Gastrocnemius medialis (tissue), 4 donors: ENCODE measurements at regions not wholly inside any gene's neighbourhood (a gene's known extent, or its start where the extent isn't known, plus 50 kb on each side); places are given as distances from the start of the nearest gene placed in this dataset.

ENCODE experiments used
- ATAC-seq, 2 donors: fragments of 150-250 bp; one replicate each; pipeline ENCODE4 v1.9.1; 2016
- DNase-seq, 2 donors: peaks; one replicate each; pipeline ENCODE4 v3.0.0-alpha.2; 2019
- H3K27ac ChIP-seq, 4 donors: fragments of 200-600 bp; sonication (generic); 1 replicate in 1 of 4; 2 replicates in 3 of 4; pipeline ENCODE4 v1.5.1; 2016 to 2018; ENCODE audit warnings: mild to moderate bottlenecking in 2 of 4, moderate library complexity in 1 of 4
- H3K27me3 ChIP-seq, 3 donors: fragments of 200-600 bp; sonication (generic) in 2 of 3; 1 replicate in 1 of 3; 2 replicates in 2 of 3; pipeline versions ENCODE4 v1.5.1 to v1.6.0; 2016 to 2019; ENCODE audit warnings: mild to moderate bottlenecking in 1 of 3, moderate library complexity in 1 of 3
- H3K36me3 ChIP-seq, 2 donors: fragments of 200-600 bp; sonication (generic) in 1 of 2; one replicate each; pipeline ENCODE4 v1.5.1; 2017 to 2018
- H3K4me1 ChIP-seq, 2 donors: fragments of 200-600 bp; sonication (generic) in 1 of 2; one replicate each; pipeline ENCODE4 v1.5.1; 2016 to 2017; ENCODE audit warnings: mild to moderate bottlenecking in 2 of 2
- H3K4me3 ChIP-seq, 4 donors: fragments of 200-600 bp; sonication (generic) in 3 of 4; 1 replicate in 1 of 4; 2 replicates in 3 of 4; pipeline ENCODE4 v1.5.1; 2016 to 2019; ENCODE audit warnings: mild to moderate bottlenecking in 2 of 4
- H3K9me3 ChIP-seq, 3 donors: fragments of 200-600 bp; sonication (generic) in 2 of 3; 1 replicate in 1 of 3; 2 replicates in 2 of 3; pipeline ENCODE4 v1.5.1; 2016 to 2019
- POLR2A ChIP-seq, 2 donors: fragments of 450-650 bp; IDR thresholded peaks; one replicate each; pipeline ENCODE4 v1.6.1; 2017; ENCODE audit warnings: antibody characterized with exemption in 2 of 2, mild to moderate bottlenecking in 2 of 2, moderate library complexity in 2 of 2
- in situ Hi-C, 4 donors: fragments of 200-750 bp; cut with MboI; loops; one replicate each; pipeline versions ENCODE4 v1.15.0 to v1.8.0; 2017; ENCODE audit warnings: low sequenced_read_pairs in 4 of 4
- intact Hi-C: fragments of 100-400 bp; cut with DNase I; formaldehyde crosslinking; loops from one replicate; pipeline ENCODE4 v1.15.1; 2023; ENCODE audit warnings: low total_unique reads
- TF ChIP-seq, protein P1 (sequence below), 5 experiments: fragments of 450-650 bp in 3 of 5; fragments of 200-600 bp in 2 of 5; sonication (generic) in 2 of 5; IDR thresholded peaks in 4 of 5; conservative IDR thresholded peaks in 1 of 5; 1 replicate in 4 of 5; 2 replicates in 1 of 5; pipeline ENCODE4 v1.5.1; 2016 to 2019; ENCODE audit warnings: antibody characterized with exemption in 5 of 5, mild to moderate bottlenecking in 3 of 5, moderate library complexity in 3 of 5

DNA sequence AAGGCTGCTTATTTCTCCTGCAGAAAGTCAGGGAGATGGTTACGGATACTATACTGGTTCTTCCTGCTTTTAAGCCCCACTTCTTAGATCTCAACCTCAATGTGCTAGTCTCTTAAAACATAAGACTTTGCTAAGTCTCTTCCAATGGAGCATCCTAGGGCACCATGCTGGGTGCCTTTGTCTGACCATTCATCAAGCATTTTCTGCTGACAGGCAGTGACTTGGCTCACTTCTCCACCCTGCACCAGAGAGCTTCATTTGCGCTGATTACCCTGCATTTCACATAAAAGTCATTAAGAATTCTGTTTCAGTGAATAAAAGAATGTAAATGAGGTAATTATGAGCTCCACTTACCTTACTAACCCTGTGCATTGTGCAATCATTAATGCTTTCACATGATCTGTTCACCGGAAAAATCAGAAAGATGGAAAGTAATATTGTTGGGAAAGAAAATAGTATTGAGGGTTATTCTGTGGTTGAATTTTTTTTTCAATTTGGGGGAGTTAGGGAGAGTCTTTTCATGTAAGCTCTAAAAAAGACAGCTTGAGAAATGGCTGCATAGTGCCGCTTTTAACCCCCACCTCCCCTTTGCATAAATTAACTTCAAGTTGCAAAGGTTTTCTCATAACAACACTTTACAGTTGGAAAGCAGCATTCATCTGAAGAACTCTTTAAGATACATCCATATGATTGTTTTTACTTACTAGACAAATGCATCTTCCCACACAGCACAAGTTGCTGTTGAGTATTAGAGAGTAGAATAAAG lies 677.3 kb upstream of the KIRREL3 start:
- Histone ChIP-seq H3K36me3 (no peaks in the 10 kb centered on the region), H3K27ac (no peak overlapping the region), H3K4me3 (no peak overlapping the region), H3K9me3 (no peaks in the 10 kb centered on the region), H3K4me1 (no peaks in the 10 kb centered on the region), H3K27me3 (no peaks in the 10 kb centered on the region)
- no peak for DNase-seq
- ATAC-seq = no peak
- intact Hi-C loops = no loop called here
- TF ChIP-seq, protein P1, sequence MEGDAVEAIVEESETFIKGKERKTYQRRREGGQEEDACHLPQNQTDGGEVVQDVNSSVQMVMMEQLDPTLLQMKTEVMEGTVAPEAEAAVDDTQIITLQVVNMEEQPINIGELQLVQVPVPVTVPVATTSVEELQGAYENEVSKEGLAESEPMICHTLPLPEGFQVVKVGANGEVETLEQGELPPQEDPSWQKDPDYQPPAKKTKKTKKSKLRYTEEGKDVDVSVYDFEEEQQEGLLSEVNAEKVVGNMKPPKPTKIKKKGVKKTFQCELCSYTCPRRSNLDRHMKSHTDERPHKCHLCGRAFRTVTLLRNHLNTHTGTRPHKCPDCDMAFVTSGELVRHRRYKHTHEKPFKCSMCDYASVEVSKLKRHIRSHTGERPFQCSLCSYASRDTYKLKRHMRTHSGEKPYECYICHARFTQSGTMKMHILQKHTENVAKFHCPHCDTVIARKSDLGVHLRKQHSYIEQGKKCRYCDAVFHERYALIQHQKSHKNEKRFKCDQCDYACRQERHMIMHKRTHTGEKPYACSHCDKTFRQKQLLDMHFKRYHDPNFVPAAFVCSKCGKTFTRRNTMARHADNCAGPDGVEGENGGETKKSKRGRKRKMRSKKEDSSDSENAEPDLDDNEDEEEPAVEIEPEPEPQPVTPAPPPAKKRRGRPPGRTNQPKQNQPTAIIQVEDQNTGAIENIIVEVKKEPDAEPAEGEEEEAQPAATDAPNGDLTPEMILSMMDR (IDR thresholded peaks at IDR 0.05 in 4 of 5, conservative IDR thresholded peaks at IDR 0.05 in 1 of 5) = no peak
- TF ChIP-seq POLR2A (IDR thresholded peaks at IDR 0.05) = no peak
- in situ Hi-C loops = no loop called here

GRCh38 chr11:127675581-127675980 lies 675.0 kb upstream of the KIRREL3 start:
- H3K9me3 ChIP-seq = no peaks in the 10 kb centered on the region
- no peak for TF ChIP-seq POLR2A (IDR thresholded peaks at IDR 0.05)
- TF ChIP-seq, protein P1 (IDR thresholded peaks at IDR 0.05 in 4 of 5, conservative IDR thresholded peaks at IDR 0.05 in 1 of 5) = no peak
- no peaks in the 10 kb centered on the region for H3K36me3 ChIP-seq
- H3K4me1 ChIP-seq = no peaks in the 10 kb centered on the region
- ATAC-seq (no peak), DNase-seq (no peak)
- in situ Hi-C loops (no loop called here), intact Hi-C loops (no loop called here)
- H3K4me3 ChIP-seq = no peak overlapping the region
- no peaks in the 10 kb centered on the region for H3K27me3 ChIP-seq
- no peak overlapping the region for H3K27ac ChIP-seq

GRCh38 chr11:127674754-127675153 lies 674.2 kb upstream of the KIRREL3 start:
- TF ChIP-seq POLR2A (IDR thresholded peaks at IDR 0.05) = no peak
- TF ChIP-seq, protein P1 (IDR thresholded peaks at IDR 0.05 in 4 of 5, conservative IDR thresholded peaks at IDR 0.05 in 1 of 5) = no peak
- Histone ChIP-seq H3K36me3 (no peaks in the 10 kb centered on the region), H3K9me3 (no peaks in the 10 kb centered on the region), H3K27me3 (no peaks in the 10 kb centered on the region), H3K4me1 (no peaks in the 10 kb centered on the region), H3K27ac (no peak overlapping the region), H3K4me3 (no peak overlapping the region)
- DNase-seq = no peak
- no peak for ATAC-seq
- in situ Hi-C loops (no loop called here), intact Hi-C loops (no loop called here)

DNA sequence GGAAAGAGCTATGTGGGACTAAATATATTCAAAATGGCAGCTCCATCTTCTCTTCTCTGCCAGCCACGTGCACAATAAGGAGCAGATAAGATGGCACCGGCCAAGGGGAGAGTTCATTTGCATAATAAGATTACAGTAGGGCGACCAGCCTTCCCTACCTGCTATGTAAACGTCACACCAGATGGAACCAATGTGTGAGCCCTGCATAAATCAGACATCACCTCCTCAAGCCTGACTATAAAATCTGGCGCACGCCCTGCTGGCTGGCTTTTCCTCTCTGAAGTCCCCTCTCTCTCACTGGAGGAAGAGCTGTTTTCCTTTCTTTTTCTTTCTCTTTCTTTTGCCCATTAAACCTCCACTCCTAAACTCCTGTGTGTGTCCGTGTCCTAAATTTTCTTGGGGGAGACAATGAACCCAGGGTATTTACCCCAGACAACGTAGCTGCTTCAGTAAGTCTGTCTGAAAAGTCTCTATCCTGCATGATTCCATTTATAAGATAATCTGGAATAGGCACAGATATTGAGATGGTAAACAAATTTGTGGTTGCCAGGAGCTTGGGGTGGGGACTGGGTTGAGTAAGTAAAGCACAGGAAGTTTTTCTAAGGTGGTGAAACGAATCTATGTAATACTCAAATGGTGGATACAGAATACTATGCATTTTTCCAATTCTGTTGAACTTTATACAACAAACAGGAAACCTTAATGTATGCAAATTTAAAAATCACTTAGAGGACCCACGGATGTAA lies 670.0 kb upstream of the KIRREL3 start:
- ATAC-seq (no peak), DNase-seq (no peak)
- no peaks in the 10 kb centered on the region for H3K27me3 ChIP-seq
- H3K27ac ChIP-seq = no peak overlapping the region
- in situ Hi-C loops = no loop called here
- intact Hi-C loops = no loop called here
- no peaks in the 10 kb centered on the region for H3K4me1 ChIP-seq
- no peak overlapping the region for H3K4me3 ChIP-seq
- H3K36me3 ChIP-seq = no peaks in the 10 kb centered on the region
- TF ChIP-seq, protein P1 (IDR thresholded peaks at IDR 0.05 in 4 of 5, conservative IDR thresholded peaks at IDR 0.05 in 1 of 5) = no peak
- H3K9me3 ChIP-seq = no peaks in the 10 kb centered on the region
